Activated T-cell treated with anti-CD3 and anti-CD28 coated beads, Interleukin-2, amount 50 U/mL, for 4 hours (primary cell): ENCODE measurements at regions not wholly inside any gene's neighbourhood (a gene's known extent, or its start where the extent isn't known, plus 50 kb on each side); places are given as distances from the start of the nearest gene placed in this dataset.
"Not testable (repeated sequence)": the region's sequence is repeated elsewhere in the genome, so short reads cannot be mapped to it uniquely, and the experiment has no call there.

Source experiments
- ATAC-seq, 2 donors: fragments of 200-7000 bp; cut with Tn5 transposase; one replicate each; pipeline ENCODE4 v1.10.0; 2021
- DNase-seq: peaks from one replicate; pipeline ENCODE4 v3.0.0-alpha.2; 2020
- H3K27me3 Mint-ChIP-seq: one replicate; pipeline ENCODE4 v1.8.0; 2021; ENCODE audit warnings: low read depth, mixed read lengths
- H3K36me3 Mint-ChIP-seq: one replicate; pipeline ENCODE4 v1.8.0; 2022; ENCODE audit warnings: mixed read lengths; ENCODE audit not compliant: insufficient read depth
- H3K4me1 Mint-ChIP-seq: one replicate; pipeline ENCODE4 v1.8.0; 2021; ENCODE audit warnings: low read depth, mixed read lengths
- H3K4me3 Mint-ChIP-seq: one replicate; pipeline ENCODE4 v1.8.0; 2021; ENCODE audit warnings: mild to moderate bottlenecking, moderate library complexity, mixed read lengths
- H3K9me3 Mint-ChIP-seq: one replicate; pipeline ENCODE4 v1.8.0; 2021; ENCODE audit warnings: mixed read lengths

GRCh38 chr15:96470681-96471310 is 140.3 kb downstream of the NR2F2 start:
- Mint-ChIP-seq H3K27me3 (peaks cover 2% of the 10 kb centered on the region), H3K4me3 (no peak overlapping the region), H3K36me3 (no peaks in the 10 kb centered on the region), H3K9me3 (no peaks in the 10 kb centered on the region), H3K4me1 (no peaks in the 10 kb centered on the region)
- DNase-seq (no peak), ATAC-seq (no peak)

GRCh38 chr15:96472681-96473080 is 142.2 kb downstream of the NR2F2 start:
- no peaks in the 10 kb centered on the region for H3K4me1 Mint-ChIP-seq
- H3K9me3 Mint-ChIP-seq = no peaks in the 10 kb centered on the region
- ATAC-seq (no peak), DNase-seq (no peak)
- no peak overlapping the region for H3K4me3 Mint-ChIP-seq
- H3K36me3 Mint-ChIP-seq = no peaks in the 10 kb centered on the region
- H3K27me3 Mint-ChIP-seq = peaks cover 2% of the 10 kb centered on the region

GRCh38 chr15:96473556-96473955 is 143.1 kb downstream of the NR2F2 start:
- ATAC-seq (no peak), DNase-seq (no peak)
- no peak overlapping the region for H3K4me3 Mint-ChIP-seq
- H3K27me3 Mint-ChIP-seq = peaks cover 2% of the 10 kb centered on the region
- H3K9me3 Mint-ChIP-seq = no peaks in the 10 kb centered on the region
- no peaks in the 10 kb centered on the region for H3K4me1 Mint-ChIP-seq
- H3K36me3 Mint-ChIP-seq = no peaks in the 10 kb centered on the region

- Mint-ChIP-seq H3K9me3 (no peaks in the 10 kb centered on the region), H3K36me3 (no peaks in the 10 kb centered on the region), H3K27me3 (peaks cover 2% of the 10 kb centered on the region), H3K4me1 (no peaks in the 10 kb centered on the region), H3K4me3 (no peak overlapping the region)
- ATAC-seq = no peak
- no peak for DNase-seq
These were observed 143.7 kb downstream of the NR2F2 start for GRCh38 chr15:96474231-96474664.

- H3K4me1 Mint-ChIP-seq = no peaks in the 10 kb centered on the region
These were observed 146.7 kb downstream of the NR2F2 start for GRCh38 chr15:96477227-96477626.

GRCh38 chr15:96484412-96484811 is 153.9 kb downstream of the NR2F2 start:
- not testable (repeated sequence) for ATAC-seq, H3K9me3 Mint-ChIP-seq, H3K4me1 Mint-ChIP-seq, DNase-seq, H3K27me3 Mint-ChIP-seq, H3K4me3 Mint-ChIP-seq, H3K36me3 Mint-ChIP-seq

More at GRCh38 chr15:96477227-96477626, 146.7 kb downstream of the NR2F2 start:
- ATAC-seq = no peak
- Mint-ChIP-seq H3K36me3 (no peaks in the 10 kb centered on the region), H3K9me3 (no peaks in the 10 kb centered on the region), H3K27me3 (no peaks in the 10 kb centered on the region), H3K4me3 (no peak overlapping the region)
- no peak for DNase-seq

GRCh38 chr15:96484830-96485229 is 154.3 kb downstream of the NR2F2 start:
- peaks cover 2% of the 10 kb centered on the region for H3K27me3 Mint-ChIP-seq
- no peak for DNase-seq
- H3K4me1 Mint-ChIP-seq = no peaks in the 10 kb centered on the region
- H3K36me3 Mint-ChIP-seq = no peaks in the 10 kb centered on the region
- no peak for ATAC-seq
- H3K9me3 Mint-ChIP-seq = peaks cover 4% of the 10 kb centered on the region
- H3K4me3 Mint-ChIP-seq = no peak overlapping the region

- Mint-ChIP-seq H3K36me3 (no peaks in the 10 kb centered on the region), H3K4me1 (no peaks in the 10 kb centered on the region)
These were observed 156.7 kb downstream of the NR2F2 start for GRCh38 chr15:96487245-96487644.

GRCh38 chr15:96491066-96491699 is 160.7 kb downstream of the NR2F2 start:
- H3K27me3 Mint-ChIP-seq = peaks cover 18% of the 10 kb centered on the region
- H3K9me3 Mint-ChIP-seq, H3K4me1 Mint-ChIP-seq, H3K4me3 Mint-ChIP-seq, H3K36me3 Mint-ChIP-seq, DNase-seq, ATAC-seq: not testable (repeated sequence)

More at GRCh38 chr15:96487245-96487644, 156.7 kb downstream of the NR2F2 start:
- peaks cover 11% of the 10 kb centered on the region for H3K27me3 Mint-ChIP-seq
- H3K4me3 Mint-ChIP-seq = no peak overlapping the region
- no peak for ATAC-seq
- no peak for DNase-seq
- H3K9me3 Mint-ChIP-seq = peaks cover 4% of the 10 kb centered on the region

GRCh38 chr15:96491700-96492644 is 161.5 kb downstream of the NR2F2 start:
- not testable (repeated sequence) for H3K36me3 Mint-ChIP-seq, DNase-seq, ATAC-seq, H3K9me3 Mint-ChIP-seq, H3K4me1 Mint-ChIP-seq, H3K4me3 Mint-ChIP-seq
- H3K27me3 Mint-ChIP-seq = peaks cover 18% of the 10 kb centered on the region

GRCh38 chr15:96494505-96494904 is 164.0 kb downstream of the NR2F2 start:
- DNase-seq = no peak
- Mint-ChIP-seq H3K9me3 (peaks cover 5% of the 10 kb centered on the region), H3K36me3 (no peaks in the 10 kb centered on the region), H3K4me1 (no peaks in the 10 kb centered on the region), H3K4me3 (no peak overlapping the region), H3K27me3 (peaks cover 18% of the 10 kb centered on the region)
- ATAC-seq = no peak

- H3K4me3 Mint-ChIP-seq = no peak overlapping the region
- no peaks in the 10 kb centered on the region for H3K36me3 Mint-ChIP-seq
- H3K4me1 Mint-ChIP-seq = no peaks in the 10 kb centered on the region
- peaks cover 16% of the 10 kb centered on the region for H3K27me3 Mint-ChIP-seq
- ATAC-seq (no peak), DNase-seq (no peak)
- H3K9me3 Mint-ChIP-seq = peaks cover 5% of the 10 kb centered on the region
These were observed 164.9 kb downstream of the NR2F2 start for GRCh38 chr15:96495386-96495785.

- peaks cover 5% of the 10 kb centered on the region for H3K27me3 Mint-ChIP-seq
- no peaks in the 10 kb centered on the region for H3K36me3 Mint-ChIP-seq
- DNase-seq (no peak), ATAC-seq (no peak)
- no peak overlapping the region for H3K4me3 Mint-ChIP-seq
- H3K4me1 Mint-ChIP-seq = no peaks in the 10 kb centered on the region
- H3K9me3 Mint-ChIP-seq = peaks cover 9% of the 10 kb centered on the region
These were observed 167.5 kb downstream of the NR2F2 start for GRCh38 chr15:96497951-96498350.

GRCh38 chr15:96500508-96500907 is 170.0 kb downstream of the NR2F2 start:
- ATAC-seq (no peak), DNase-seq (no peak)
- Mint-ChIP-seq H3K9me3 (peaks cover 9% of the 10 kb centered on the region), H3K27me3 (no peaks in the 10 kb centered on the region), H3K4me3 (no peak overlapping the region), H3K36me3 (no peaks in the 10 kb centered on the region), H3K4me1 (no peaks in the 10 kb centered on the region)
